Hippocampal formation (tissue), 2 donors: ENCODE measurements at regions not wholly inside any gene's neighbourhood (a gene's known extent, or its start where the extent isn't known, plus 50 kb on each side); places are given as distances from the start of the nearest gene placed in this dataset.

Experiments
- DNase-seq, 2 donors: peaks; one replicate each; lab custom pipeline; 2025; lab: John Stamatoyannopoulos, UW

GRCh38 chr12:58139894-58140293 lies 198.5 kb downstream of the ATP23 start:
- no peak for DNase-seq

DNA sequence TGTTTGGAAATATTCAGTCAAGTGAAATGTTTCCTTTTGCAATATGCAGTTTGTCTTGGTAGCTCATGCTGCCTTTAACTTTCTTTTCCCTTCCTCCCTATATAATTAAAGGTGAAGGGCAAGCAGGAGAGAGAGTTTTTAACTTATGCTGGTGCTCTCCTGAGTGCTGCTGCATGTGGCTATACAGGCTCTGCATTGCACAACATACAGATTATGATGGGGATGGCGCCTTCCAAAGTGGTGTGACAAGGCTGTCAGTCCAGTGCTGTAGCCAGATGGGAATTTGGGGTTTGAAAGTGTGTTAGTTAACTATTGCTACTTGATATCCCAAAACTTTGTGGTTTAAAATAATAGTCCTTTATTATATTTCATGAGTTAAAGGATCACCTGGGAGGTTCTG lies 199.0 kb downstream of the ATP23 start:
- no peak for DNase-seq

- DNase-seq = no peak
Observed at GRCh38 chr12:58142991-58143390, 201.6 kb downstream of the ATP23 start.

- DNase-seq = no peak
Observed at GRCh38 chr12:58143498-58143995, 202.2 kb downstream of the ATP23 start.

DNA sequence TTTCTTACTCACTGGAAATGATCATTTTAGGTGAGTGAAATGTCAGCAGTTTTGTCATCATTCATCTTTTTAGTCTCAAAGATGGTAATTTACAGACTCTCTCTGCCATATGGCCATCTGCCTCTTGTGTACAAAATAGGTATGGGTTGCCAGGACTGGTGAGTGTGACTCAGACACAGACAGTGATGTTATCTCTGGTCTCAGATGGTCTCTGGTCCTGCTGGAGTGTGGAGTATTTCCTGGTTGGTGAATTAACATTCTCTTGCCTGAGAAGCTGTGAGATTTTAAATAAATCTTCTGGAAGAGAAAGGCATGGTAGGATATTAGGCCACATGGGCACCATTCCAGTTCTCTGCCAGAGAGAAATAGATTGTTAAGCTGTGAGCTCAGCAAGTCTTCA lies 207.0 kb downstream of the ATP23 start:
- DNase-seq = peak in 1 of 2 donors; percentile 18

GRCh38 chr12:58148976-58149375 lies 207.6 kb downstream of the ATP23 start:
- DNase-seq = no peak

- no peak for DNase-seq
Observed at GRCh38 chr12:58154359-58154758, 213.0 kb downstream of the ATP23 start.

- no peak for DNase-seq
Observed at GRCh38 chr12:58156697-58157096, 215.3 kb downstream of the ATP23 start.

DNA sequence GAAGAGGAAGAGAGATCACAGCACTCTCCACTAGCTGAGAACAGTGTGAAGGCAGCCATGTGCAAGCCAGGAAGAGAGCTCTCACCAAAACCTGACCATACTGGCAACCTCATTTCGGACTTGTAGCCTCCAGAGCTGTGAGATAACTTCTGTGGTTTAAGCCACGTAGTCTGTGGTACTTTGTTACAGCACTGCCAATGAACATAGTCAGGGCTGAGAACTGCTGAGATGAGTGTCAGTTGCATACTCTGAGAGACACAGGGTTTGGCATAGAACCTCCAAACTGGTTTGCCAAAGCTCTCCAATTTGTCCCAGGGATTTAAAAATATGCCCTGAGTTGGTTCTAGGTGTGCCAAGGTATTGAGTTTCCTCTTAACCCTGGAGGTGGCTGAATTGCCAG lies 218.6 kb downstream of the ATP23 start:
- no peak for DNase-seq

GRCh38 chr12:58161773-58162172 lies 220.4 kb downstream of the ATP23 start:
- DNase-seq = no peak

DNA sequence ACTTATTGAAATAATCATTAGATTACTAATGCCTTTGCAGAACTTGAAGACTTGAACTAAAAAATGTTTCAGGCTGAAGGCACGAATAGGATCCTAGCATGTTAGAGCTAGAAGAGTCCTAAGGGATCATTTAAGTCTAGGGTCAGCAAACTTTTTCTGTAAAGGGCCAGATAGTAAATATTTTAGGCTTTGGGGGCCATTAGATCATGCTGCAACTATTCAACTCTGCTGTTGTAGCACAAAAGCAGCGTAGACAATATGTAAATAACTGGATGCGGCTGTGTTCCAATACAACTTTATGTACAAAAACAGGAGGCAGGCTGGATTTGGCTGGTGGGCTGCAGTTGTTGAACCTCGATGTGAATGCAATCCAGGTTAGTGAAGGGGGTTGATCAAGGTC lies 221.7 kb downstream of the ATP23 start:
- no peak for DNase-seq

- no peak for DNase-seq
Observed at GRCh38 chr12:58166643-58167042, 225.3 kb downstream of the ATP23 start.

- no peak for DNase-seq
Observed at GRCh38 chr12:58167622-58168021, 226.3 kb downstream of the ATP23 start.

GRCh38 chr12:58169826-58170225 lies 228.5 kb downstream of the ATP23 start:
- peak in 1 of 2 donors; percentile 12 for DNase-seq

- no peak for DNase-seq
Observed at GRCh38 chr12:58171914-58172313, 230.5 kb downstream of the ATP23 start.

DNA sequence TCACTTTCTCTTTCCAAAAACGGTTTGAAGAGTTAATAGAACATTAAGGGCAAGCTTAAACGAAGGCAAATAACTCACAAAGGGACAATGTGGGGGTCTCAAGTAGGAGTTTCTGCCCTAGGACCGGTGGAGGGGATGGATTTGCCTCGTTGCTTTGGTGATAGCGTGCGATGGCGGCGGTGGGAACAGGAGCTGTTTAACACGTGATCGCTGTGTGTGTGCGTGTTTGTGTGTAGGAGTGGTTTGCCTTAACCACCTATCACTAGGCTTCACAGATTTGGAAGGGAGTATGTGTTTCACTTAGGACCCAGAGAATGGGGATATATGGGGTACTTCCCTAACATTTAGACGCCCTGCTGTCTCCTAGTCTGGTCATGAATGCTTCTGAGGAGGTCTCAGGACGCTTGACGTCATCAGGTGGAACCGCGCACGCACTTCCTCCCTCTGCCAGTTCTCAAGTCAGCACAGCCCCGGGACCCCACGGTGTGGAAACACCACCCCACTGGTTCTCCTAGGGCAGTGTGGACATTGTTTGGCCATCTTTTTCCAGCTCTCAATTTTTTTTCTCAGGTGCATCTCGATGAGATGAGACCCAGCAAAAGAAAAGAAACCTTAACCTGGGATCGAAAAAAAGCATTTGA lies 231.2 kb downstream of the ATP23 start:
- no peak for DNase-seq

- DNase-seq = peak in 1 of 2 donors; percentile 13
Observed at GRCh38 chr12:58174316-58174715, 232.9 kb downstream of the ATP23 start.

DNA sequence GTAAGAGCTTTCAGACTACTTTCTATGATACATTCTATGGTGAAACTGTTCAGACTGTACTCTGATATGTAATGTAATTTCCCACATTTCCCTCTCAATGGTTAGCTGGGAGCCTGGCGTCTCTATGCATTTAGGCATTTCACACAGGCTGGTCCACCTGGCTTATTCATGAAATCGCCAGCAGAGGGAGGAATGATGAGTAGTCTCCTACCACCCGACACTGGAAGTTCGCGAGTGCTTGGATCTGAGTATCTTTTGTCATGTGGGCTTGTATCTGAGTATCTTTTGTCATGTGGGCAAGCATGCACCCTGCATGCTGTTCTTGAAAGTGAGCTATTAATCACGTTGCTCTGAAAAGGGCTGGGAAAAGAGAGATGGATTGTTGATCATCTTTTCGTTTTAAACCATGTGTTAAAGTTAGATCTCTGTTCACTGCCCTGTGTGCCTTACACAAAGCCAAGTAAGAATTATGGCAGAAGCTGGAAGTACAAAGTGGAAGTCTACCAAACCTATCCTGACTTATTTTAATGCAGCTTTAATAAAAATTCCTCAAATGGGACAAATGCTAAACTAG lies 235.0 kb downstream of the ATP23 start:
- DNase-seq = no peak

- DNase-seq = no peak
Observed at GRCh38 chr12:58177366-58177765, 236.0 kb downstream of the ATP23 start.

DNA sequence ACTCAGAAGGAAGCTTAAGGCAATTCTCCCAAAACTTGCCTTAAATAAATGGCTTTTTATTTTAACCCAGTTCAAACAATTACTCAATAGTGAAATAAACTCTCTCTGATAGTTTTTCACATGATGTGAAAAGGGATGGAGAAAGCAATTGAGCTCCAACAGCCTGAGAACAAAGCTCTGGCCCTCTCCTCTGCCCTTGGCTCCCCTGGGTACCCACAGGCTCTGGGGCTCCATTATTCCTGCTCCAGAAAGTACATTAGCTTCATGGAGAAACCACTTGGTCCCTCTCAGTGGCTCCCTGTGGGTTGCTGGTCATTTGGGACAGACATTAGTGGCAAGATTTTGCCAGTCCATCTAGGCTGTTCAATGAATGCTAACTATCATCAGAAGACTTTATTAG lies 242.8 kb downstream of the ATP23 start:
- no peak for DNase-seq

DNA sequence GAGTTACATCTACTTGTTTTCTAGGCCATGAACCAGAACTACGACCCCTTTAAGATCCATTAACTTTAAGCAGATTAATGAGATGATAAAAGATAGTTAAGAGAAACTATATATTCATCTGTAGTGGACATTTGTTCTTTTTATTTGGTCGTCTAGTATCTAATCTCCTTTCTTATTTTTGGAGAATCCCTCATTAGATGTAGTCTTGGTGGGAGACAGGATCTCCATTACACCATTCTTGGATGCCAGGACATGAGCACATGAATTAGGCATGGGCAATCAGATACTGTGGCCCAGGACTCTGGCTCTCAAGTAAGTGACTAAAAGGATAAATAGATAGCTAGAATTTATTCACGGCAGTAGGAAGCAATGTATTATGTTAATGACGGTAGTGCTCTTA lies 245.0 kb downstream of the ATP23 start:
- DNase-seq = no peak

DNA sequence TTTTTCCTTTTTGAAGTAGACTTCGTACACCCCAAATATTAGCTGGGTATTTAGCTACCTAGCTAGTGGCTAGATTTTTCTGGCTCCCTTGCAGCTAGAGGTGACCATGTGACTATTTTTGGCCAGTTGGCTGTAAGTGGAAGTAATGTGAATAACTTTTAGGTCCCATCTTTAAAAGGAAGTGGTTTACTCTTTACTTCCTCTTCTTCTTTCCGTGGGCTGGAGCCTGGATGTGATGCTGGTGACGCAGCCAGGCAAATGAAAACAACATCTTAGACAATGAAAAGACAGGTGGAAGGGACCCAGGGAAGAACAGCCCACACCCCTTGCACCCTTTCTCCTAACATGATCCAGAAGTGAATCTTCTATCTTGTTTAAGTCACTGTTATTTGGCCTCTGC lies 245.5 kb downstream of the ATP23 start:
- DNase-seq = no peak

DNA sequence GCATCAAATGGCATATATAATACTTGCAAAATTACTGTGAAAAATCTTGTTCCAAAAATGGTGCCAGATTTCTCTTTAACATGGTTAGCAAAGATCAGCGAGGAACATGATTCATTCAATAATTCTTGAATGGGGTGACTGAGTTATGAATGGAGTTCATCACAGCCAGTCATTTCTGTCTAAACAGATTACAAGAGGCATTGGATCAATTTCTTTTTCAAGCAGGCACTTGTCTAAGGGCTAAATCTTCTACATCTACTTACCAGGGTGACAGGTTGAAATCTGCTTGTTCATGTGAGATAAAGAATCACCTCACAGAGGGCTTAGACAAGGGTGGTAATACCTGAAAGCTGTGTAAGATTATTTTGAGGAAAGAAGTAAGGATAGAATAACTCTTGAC lies 247.7 kb downstream of the ATP23 start:
- DNase-seq = no peak

- DNase-seq = no peak
Observed at GRCh38 chr12:58189893-58190292, 248.5 kb downstream of the ATP23 start.
